ENCODE measurements at regions not wholly inside any gene's neighbourhood (a gene's known extent, or its start where the extent isn't known, plus 50 kb on each side); places are given as distances from the start of the nearest gene placed in this dataset.

DNA sequence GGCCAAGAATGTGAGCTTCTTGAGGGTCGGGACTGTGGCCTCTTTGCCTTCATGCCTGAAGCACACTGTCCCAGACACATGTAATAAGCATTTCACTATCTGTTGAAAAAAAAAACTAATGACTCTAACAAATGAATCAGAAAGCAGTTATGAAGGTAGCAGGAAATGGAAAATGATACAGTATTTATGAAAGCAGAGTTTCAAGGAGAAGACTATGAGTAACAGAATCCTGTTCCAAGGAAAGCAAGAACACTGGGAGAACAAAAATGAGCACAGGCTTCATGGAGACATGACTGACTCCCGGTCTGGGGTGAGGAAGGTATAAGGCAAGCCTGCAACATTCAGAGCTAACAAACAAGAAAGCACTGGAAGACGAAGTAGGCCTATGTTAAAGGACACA, 190.8 kb downstream of the RNF152 start:
- Histone ChIP-seq H3K4me1 (ENCODE audit: control insufficient read depth, insufficient read depth, low read length) (0 out of 2 replicates have a peak, but pooled peaks cover 2% of the 10 kb centered on the region), H3K27ac (ENCODE audit: low read depth, low read length) (no peak overlapping the region), H3K27me3 (ENCODE audit: control insufficient read depth, insufficient read depth, low read length) (no peaks in the 10 kb centered on the region), H3K9ac (ENCODE audit: low read depth, low read length) (no peak overlapping the region), H3K4me3 (ENCODE audit: low read depth, low read length) (no peak overlapping the region), H3K9me3 (ENCODE audit: control insufficient read depth, insufficient read depth, low read length) (no peaks in the 10 kb centered on the region), H3K36me3 (ENCODE audit: control insufficient read depth, insufficient read depth, low read length) (no peaks in the 10 kb centered on the region)

- H3K27me3 ChIP-seq (ENCODE audit: control insufficient read depth, insufficient read depth, low read length), result no peaks in the 10 kb centered on the region
Observed at GRCh38 chr18:61699397-61700110, 193.3 kb downstream of the RNF152 start.

GRCh38 chr18:61697306-61697909, 195.4 kb downstream of the RNF152 start:
- Histone ChIP-seq H3K27ac (ENCODE audit: low read depth, low read length) (no peak overlapping the region), H3K36me3 (ENCODE audit: control insufficient read depth, insufficient read depth, low read length) (no peaks in the 10 kb centered on the region), H3K27me3 (ENCODE audit: control insufficient read depth, insufficient read depth, low read length) (no peaks in the 10 kb centered on the region), H3K9ac (ENCODE audit: low read depth, low read length) (no peak overlapping the region), H3K4me3 (ENCODE audit: low read depth, low read length) (no peak overlapping the region), H3K4me1 (ENCODE audit: control insufficient read depth, insufficient read depth, low read length) (0 out of 2 replicates have a peak, but pooled peaks cover 2% of the 10 kb centered on the region), H3K9me3 (ENCODE audit: control insufficient read depth, insufficient read depth, low read length) (no peaks in the 10 kb centered on the region)

More at GRCh38 chr18:61699397-61700110, 193.3 kb downstream of the RNF152 start:
- H3K27ac ChIP-seq (ENCODE audit: low read depth, low read length), result no peak overlapping the region
- H3K4me1 ChIP-seq (ENCODE audit: control insufficient read depth, insufficient read depth, low read length), result 0 out of 2 replicates have a peak, but pooled peaks cover 2% of the 10 kb centered on the region
- H3K9me3 ChIP-seq (ENCODE audit: control insufficient read depth, insufficient read depth, low read length), result no peaks in the 10 kb centered on the region
- no peak overlapping the region for H3K4me3 ChIP-seq (ENCODE audit: low read depth, low read length)
- H3K36me3 ChIP-seq (ENCODE audit: control insufficient read depth, insufficient read depth, low read length), result no peaks in the 10 kb centered on the region
- no peak overlapping the region for H3K9ac ChIP-seq (ENCODE audit: low read depth, low read length)

- no peaks in the 10 kb centered on the region for H3K36me3 ChIP-seq (ENCODE audit: control insufficient read depth, insufficient read depth, low read length)
- no peak overlapping the region for H3K9ac ChIP-seq (ENCODE audit: low read depth, low read length)
Observed at GRCh38 chr18:61694236-61694635, 198.6 kb downstream of the RNF152 start.

GRCh38 chr18:61690418-61691138, 202.2 kb downstream of the RNF152 start:
- Histone ChIP-seq H3K4me1 (ENCODE audit: control insufficient read depth, insufficient read depth, low read length) (no peaks in the 10 kb centered on the region), H3K27me3 (ENCODE audit: control insufficient read depth, insufficient read depth, low read length) (no peaks in the 10 kb centered on the region), H3K4me3 (ENCODE audit: low read depth, low read length) (no peak overlapping the region), H3K9me3 (ENCODE audit: control insufficient read depth, insufficient read depth, low read length) (no peaks in the 10 kb centered on the region), H3K36me3 (ENCODE audit: control insufficient read depth, insufficient read depth, low read length) (no peaks in the 10 kb centered on the region), H3K9ac (ENCODE audit: low read depth, low read length) (no peak overlapping the region), H3K27ac (ENCODE audit: low read depth, low read length) (no peak overlapping the region)

More at GRCh38 chr18:61694236-61694635, 198.6 kb downstream of the RNF152 start:
- H3K27me3 ChIP-seq (ENCODE audit: control insufficient read depth, insufficient read depth, low read length), result no peaks in the 10 kb centered on the region
- no peaks in the 10 kb centered on the region for H3K9me3 ChIP-seq (ENCODE audit: control insufficient read depth, insufficient read depth, low read length)
- H3K4me1 ChIP-seq (ENCODE audit: control insufficient read depth, insufficient read depth, low read length), result no peaks in the 10 kb centered on the region
- H3K27ac ChIP-seq (ENCODE audit: low read depth, low read length), result no peak overlapping the region
- no peak overlapping the region for H3K4me3 ChIP-seq (ENCODE audit: low read depth, low read length)

- H3K4me1 ChIP-seq (ENCODE audit: control insufficient read depth, insufficient read depth, low read length), result peaks cover 14% of the 10 kb centered on the region; the same call in 1 of the 2 replicates
- no peaks in the 10 kb centered on the region for H3K9me3 ChIP-seq (ENCODE audit: control insufficient read depth, insufficient read depth, low read length)
- no peak overlapping the region for H3K4me3 ChIP-seq (ENCODE audit: low read depth, low read length)
Observed at GRCh38 chr18:61687317-61687716, 205.5 kb downstream of the RNF152 start.

DNA sequence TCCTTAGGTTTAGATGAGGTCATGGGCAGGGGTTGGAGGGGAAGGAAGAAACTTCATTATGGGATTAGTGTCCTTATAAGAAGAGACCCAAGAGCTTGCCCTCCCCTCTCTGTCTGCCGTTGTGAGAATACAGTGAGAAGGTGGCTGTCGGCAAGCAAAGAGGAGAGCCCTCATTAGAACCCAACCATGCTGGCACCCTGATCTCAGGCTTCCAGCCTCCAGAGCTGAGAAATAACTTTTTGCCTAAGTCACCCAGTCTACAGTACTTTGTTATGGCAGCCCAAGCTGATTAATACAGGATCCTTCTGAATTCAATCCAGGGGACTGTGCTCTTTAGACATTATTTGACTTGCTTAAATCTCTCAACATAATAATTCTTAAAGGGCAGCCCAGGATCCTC, 209.0 kb downstream of the RNF152 start:
- H3K27ac ChIP-seq (ENCODE audit: low read depth, low read length), result no peak overlapping the region
- no peaks in the 10 kb centered on the region for H3K36me3 ChIP-seq (ENCODE audit: control insufficient read depth, insufficient read depth, low read length)
- H3K27me3 ChIP-seq (ENCODE audit: control insufficient read depth, insufficient read depth, low read length), result no peaks in the 10 kb centered on the region
- peaks cover 11% of the 10 kb centered on the region for H3K9me3 ChIP-seq (ENCODE audit: control insufficient read depth, insufficient read depth, low read length)
- no peak overlapping the region for H3K4me3 ChIP-seq (ENCODE audit: low read depth, low read length)
- H3K4me1 ChIP-seq (ENCODE audit: control insufficient read depth, insufficient read depth, low read length), result peaks cover 14% of the 10 kb centered on the region; the same call in 1 of the 2 replicates
- no peak overlapping the region for H3K9ac ChIP-seq (ENCODE audit: low read depth, low read length)

More at GRCh38 chr18:61687317-61687716, 205.5 kb downstream of the RNF152 start:
- H3K9ac ChIP-seq (ENCODE audit: low read depth, low read length), result no peak overlapping the region
- H3K27ac ChIP-seq (ENCODE audit: low read depth, low read length), result no peak overlapping the region
- H3K27me3 ChIP-seq (ENCODE audit: control insufficient read depth, insufficient read depth, low read length), result no peaks in the 10 kb centered on the region
- H3K36me3 ChIP-seq (ENCODE audit: control insufficient read depth, insufficient read depth, low read length), result no peaks in the 10 kb centered on the region

- no peaks in the 10 kb centered on the region for H3K27me3 ChIP-seq (ENCODE audit: control insufficient read depth, insufficient read depth, low read length)
- no peak overlapping the region for H3K9ac ChIP-seq (ENCODE audit: low read depth, low read length)
- peaks cover 14% of the 10 kb centered on the region; the same call in 1 of the 2 replicates for H3K4me1 ChIP-seq (ENCODE audit: control insufficient read depth, insufficient read depth, low read length)
- no peak overlapping the region for H3K27ac ChIP-seq (ENCODE audit: low read depth, low read length)
- peaks cover 11% of the 10 kb centered on the region for H3K9me3 ChIP-seq (ENCODE audit: control insufficient read depth, insufficient read depth, low read length)
- no peak overlapping the region for H3K4me3 ChIP-seq (ENCODE audit: low read depth, low read length)
- no peaks in the 10 kb centered on the region for H3K36me3 ChIP-seq (ENCODE audit: control insufficient read depth, insufficient read depth, low read length)
Observed at GRCh38 chr18:61681065-61681464, 211.7 kb downstream of the RNF152 start.

DNA sequence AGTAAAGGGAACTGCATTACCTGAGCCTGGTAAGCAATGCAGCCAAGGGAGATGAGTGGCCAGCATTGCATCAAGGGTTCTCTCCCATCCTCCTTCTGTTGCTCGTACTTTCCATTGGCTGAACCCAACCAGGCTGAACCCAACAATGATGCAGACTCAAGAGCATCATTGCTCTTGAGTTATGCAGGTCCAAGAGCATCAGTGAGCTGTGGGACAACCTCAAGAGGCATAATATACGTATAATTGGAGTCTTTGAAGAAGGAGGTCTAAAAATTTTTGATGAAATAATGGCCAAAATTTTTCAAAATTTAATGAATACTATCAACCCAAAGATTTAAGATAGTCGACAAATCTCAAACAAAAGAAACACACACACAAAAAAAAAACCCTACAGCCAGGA, 213.0 kb downstream of the RNF152 start:
- Histone ChIP-seq H3K27me3 (ENCODE audit: control insufficient read depth, insufficient read depth, low read length) (no peaks in the 10 kb centered on the region), H3K9ac (ENCODE audit: low read depth, low read length) (no peak overlapping the region), H3K4me3 (ENCODE audit: low read depth, low read length) (no peak overlapping the region), H3K4me1 (ENCODE audit: control insufficient read depth, insufficient read depth, low read length) (peaks cover 14% of the 10 kb centered on the region; the same call in 1 of the 2 replicates), H3K9me3 (ENCODE audit: control insufficient read depth, insufficient read depth, low read length) (peaks cover 11% of the 10 kb centered on the region), H3K27ac (ENCODE audit: low read depth, low read length) (no peak overlapping the region), H3K36me3 (ENCODE audit: control insufficient read depth, insufficient read depth, low read length) (no peaks in the 10 kb centered on the region)

DNA sequence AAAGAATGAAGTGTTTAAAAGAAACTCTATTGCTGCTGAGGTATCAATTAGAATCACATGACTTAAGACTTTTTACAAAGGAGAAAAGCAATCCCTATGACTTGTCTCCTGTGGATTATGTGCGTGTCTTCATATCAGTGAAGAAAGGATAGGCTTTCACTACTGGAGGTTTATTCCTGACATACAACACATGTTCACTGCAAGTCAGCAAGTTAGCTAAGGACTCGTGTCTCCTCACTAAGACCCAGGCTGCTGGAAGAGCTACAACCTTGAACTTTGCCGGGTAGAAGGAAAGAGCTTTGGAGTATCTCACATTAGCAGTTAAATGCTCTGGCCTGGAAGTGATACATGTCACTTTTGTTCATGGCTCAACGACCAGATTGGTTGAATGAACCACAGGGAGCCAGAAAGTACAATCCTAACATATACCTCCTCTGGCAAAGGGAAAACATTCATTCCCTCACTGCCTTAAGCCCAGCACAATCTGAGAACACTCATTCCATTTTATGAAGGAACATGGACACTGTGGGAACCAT, 215.3 kb downstream of the RNF152 start:
- Histone ChIP-seq H3K9me3 (ENCODE audit: control insufficient read depth, insufficient read depth, low read length) (peaks cover 11% of the 10 kb centered on the region), H3K9ac (ENCODE audit: low read depth, low read length) (no peak overlapping the region), H3K27ac (ENCODE audit: low read depth, low read length) (no peak overlapping the region), H3K4me3 (ENCODE audit: low read depth, low read length) (no peak overlapping the region), H3K27me3 (ENCODE audit: control insufficient read depth, insufficient read depth, low read length) (no peaks in the 10 kb centered on the region), H3K4me1 (ENCODE audit: control insufficient read depth, insufficient read depth, low read length) (peaks cover 2% of the 10 kb centered on the region; the same call in 1 of the 2 replicates), H3K36me3 (ENCODE audit: control insufficient read depth, insufficient read depth, low read length) (no peaks in the 10 kb centered on the region)
